ENCODE measurements at regions not wholly inside any gene's neighbourhood (a gene's known extent, or its start where the extent isn't known, plus 50 kb on each side); places are given as distances from the start of the nearest gene placed in this dataset.
"Not testable (repeated sequence)": the region's sequence is repeated elsewhere in the genome, so short reads cannot be mapped to it uniquely, and the experiment has no call there.

DNA sequence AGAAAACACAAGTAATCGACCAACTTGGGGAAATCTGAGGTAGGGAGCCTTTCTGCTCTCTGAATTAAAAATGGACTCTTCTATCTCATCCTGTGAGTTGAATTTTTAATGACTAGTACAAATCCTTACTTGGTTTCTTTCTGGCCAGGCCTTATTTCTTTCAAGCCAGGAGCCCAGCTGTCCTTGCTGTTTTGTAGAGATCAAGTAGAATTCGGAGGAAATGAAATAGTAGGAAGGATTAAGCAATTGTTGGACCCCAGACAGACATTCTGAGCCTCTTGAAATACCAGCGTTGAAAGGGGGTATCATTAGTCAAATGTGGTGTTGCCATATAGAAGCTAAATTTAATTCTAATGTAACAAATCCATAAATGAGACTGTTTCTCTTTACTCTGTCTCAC lies 53.7 kb upstream of the SMIM15 start:
- DNase-seq (ENCODE audit: low spot score) = peak; percentile 42

DNA sequence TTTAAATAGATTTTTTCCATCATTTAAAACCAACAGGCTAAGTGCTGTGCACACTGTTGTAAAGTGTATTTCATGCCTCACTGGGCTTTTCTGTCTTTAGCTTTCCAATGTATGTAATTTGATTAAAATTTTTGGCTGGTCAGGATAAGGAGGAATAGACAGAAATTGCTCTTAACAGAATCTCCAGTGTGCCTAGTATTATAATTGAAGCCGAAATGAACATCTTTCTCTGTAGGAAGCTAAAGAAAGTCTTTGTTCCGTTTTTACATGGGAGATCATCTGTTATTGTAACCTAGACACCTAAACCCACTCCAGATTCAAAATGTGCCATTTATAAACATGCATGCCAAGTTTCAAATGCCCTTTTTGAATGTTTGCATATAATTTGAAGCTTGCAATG lies 54.5 kb upstream of the SMIM15 start:
- DNase-seq (ENCODE audit: low spot score) = no peak

DNA sequence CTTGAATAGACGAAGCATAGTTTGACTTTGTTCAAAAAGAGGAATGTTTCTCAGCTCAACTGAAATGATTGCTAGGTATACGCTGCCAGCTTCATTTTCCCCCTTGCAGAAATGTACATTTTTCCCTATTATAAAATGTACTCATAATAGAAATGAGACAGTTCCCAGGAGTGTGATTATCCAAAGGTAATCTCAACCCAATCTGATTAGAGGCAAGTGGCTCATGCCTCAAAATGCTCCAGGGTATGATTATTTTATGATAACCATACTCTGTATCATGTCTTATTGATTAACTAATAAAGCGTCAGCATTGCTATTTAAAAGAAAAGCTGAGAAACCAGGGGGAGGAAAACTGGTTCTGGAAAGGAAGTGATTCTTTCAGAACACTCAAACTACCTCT lies 54.9 kb upstream of the SMIM15 start:
- DNase-seq (ENCODE audit: low spot score) = no peak

DNA sequence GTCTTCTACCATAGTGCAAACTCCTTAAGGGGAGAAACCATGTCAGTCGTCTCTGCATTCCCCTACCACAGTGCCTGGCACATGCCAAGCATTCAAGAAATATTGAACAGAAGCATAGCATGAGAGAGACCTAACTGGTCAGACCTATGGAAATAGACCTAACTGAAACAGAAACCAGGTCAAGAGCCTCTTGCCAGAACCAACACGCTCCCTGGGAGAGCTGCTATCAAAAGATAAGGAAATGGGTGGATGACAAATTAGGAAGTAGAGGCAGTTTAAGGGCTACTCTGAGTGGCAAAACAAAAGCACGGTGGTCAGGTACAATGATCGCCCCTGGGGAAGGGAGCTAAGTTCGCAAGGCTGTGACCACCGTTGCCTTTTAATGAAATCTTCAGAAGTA lies 66.0 kb upstream of the SMIM15 start:
- DNase-seq (ENCODE audit: low spot score) = no peak

DNA sequence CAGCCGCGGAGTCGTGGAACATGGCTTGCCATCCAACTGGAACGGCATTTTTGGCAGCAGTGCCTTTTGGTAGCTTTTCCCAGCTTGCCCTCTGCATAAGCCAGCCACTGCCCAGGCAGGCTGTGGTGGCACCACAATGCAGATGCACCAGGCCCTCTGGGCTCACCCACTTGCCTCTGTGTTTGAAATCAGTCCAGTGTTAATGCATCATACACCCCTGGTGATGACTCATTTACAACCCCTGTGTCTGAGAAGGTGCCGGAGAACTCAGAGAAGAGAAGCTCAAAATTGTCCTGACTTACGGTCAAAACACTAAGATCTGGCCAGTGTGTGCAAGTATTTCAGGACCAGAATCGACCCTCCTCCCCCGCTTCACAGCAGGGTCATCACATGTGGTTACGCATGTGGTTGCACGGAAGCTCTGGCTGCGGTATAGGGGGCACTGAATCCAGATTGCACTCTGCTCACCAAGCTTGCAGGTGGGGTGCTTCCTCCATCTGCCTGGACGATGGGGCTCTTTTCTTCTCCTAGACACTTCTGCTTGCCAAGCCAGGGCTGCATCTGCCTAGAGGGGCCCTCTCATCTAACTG lies 66.5 kb upstream of the SMIM15 start:
- DNase-seq (ENCODE audit: low spot score) = no peak

DNA sequence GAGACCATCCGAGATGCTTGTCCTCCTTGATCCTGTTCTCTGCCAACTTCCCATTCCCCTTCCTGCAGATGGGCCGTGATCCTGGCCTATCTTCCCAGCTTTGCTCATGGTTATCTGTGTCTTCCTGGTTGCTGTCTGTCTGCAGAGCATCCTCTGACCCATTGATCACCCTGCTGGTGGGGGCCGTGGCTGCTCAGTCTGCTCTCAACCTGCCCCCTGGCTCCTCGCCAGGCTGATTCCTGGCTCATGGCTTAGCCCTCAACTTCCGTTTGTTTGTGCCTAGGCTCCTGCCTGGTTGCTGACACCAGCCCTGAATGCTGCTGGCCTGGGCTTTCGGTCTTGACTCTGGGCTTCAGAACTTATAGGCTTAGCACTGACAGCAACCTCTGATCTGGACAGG lies 67.1 kb upstream of the SMIM15 start:
- no peak for DNase-seq (ENCODE audit: low spot score)

DNA sequence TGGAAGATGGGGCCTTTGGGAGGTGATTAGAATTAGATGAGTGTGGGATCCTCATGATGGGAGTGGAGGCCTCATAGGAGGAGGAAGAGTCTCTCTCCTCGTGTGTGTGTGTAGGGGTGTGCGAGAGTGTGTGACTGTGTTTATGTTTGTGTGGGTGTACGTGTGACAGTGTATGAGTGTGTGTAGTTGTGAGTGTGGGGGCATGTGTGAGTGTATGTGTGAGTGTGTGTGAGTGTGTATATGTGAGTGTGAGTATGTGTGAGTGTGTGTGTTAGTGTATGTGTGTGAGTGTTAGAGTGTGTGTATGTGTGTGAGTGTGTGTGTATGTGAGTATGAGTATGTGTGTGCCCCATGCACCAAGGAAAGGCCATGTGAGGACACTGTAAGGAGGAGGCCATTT lies 68.2 kb upstream of the SMIM15 start:
- DNase-seq (ENCODE audit: low spot score) = no peak

DNA sequence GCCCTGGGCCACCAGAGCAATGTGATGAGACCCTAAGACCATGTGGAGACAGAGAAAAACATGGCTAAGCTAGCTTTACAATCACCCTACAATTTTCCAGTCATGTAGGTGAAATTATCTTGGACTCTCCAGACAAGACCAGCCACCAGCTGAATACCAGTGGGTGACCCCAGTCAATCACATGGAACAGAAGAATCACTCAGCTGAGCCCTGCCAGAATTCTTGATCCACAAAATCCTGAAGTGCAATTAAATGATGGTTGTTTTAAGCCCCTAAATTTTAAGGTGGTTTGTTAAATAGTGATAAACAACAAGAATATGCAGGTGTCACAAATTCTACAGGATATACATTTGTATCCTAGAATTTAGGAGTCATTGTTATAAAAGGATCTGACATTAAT lies 69.5 kb upstream of the SMIM15 start:
- DNase-seq (ENCODE audit: low spot score) = no peak

DNA sequence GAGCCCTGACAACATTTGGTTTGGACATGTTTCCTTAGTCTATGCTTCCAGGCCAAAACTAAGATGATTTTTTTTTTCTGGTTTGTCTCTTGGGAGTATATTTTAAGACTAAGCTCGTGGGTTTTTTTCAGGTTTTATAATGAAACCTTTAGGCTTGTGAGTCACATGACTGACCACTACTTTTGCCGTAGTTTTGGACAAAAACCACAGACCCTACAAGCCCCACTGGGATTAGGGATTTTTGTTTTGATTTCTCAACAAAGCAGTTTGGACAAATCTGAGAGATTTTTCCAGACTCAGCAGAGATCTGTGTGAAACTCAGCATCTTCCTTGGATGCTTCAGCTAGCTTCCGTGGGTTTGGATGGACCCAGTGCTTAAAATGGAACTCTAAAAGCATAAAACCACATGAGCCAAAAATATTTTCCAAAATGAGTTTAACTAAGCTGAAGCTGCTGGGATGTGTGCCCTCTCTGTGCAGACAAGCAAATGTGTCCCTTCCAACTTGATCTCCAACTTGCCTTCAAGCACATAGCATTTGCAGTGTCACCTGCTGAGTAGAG lies 70.3 kb upstream of the SMIM15 start:
- no peak for DNase-seq (ENCODE audit: low spot score)

DNA sequence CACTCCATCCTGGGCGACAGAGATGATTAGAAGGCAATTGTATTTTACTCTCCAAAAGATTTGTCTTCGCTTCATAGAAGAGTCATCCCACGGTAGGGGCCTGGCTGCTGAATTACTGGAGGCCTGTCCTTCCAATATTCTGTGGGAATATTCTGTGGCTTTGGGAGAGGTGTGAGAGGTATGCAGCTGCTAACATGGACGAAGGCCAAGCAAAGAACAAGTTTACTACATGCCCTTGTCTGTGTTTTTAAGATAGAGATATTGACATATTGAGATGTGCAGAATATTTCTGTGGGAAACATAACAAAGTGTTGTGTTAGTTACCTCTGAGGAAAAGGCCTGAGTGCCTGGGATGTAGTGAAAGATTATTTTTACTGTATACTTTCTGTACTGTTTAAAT lies 71.8 kb upstream of the SMIM15 start:
- DNase-seq (ENCODE audit: low spot score) = no peak

DNA sequence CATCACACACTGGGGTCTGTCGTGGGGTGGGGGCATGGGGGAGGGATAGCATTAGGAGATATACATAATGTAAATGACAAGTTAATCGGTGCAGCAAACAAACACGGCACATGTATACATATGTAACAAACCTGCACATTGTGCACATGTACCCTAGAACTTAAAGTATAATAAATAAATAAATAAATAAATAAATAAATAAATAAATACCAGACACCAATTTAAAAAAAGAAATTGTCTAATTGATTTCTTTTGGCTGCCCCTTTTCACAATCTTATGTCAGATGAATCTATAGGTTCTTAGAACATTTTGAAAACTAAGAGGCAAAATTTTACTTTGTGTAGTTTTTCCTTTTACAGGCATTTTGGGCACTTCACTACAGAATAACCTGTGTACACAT lies 74.4 kb upstream of the SMIM15 start:
- not testable (repeated sequence) for DNase-seq (ENCODE audit: low spot score)

DNA sequence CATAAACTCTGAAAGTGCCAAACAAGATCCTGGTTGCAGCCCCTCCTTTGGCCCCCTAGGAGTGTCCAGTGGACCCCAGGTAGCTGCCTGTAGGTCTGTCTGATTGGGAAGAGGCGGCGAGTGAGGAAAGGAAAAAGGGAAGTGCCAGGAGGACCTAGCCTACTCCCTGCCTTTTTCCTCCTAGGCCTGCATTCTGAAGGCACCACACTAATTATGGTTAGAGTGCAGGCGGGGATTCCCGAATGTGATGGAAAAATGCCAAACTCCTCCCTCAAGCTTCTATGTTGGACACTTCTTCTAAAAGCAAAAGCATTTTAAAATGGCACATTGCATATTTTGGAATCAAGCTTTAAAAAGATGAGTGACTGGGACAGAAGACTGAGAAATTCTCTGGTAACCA lies 83.2 kb upstream of the SMIM15 start:
- DNase-seq (ENCODE audit: low spot score) = no peak

DNA sequence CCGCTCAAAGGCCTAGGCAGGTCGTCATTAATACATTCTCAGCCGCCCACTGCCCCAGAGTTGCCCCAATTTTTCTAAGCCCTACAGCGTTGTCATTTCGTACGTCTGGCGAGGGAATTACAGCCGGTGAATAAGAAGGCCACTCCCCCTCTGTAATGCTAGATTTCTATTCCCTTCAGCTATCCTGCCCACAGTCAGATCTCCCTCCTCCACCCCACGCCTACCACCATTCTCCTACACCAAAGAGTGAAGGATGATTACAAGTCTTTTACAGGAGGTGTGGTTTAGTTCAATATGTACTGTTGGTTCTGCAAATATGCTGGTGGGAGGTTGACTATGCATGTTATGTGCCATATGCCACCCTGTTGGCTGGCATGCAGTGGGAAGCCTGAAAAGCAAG lies 83.7 kb upstream of the SMIM15 start:
- no peak for DNase-seq (ENCODE audit: low spot score)

DNA sequence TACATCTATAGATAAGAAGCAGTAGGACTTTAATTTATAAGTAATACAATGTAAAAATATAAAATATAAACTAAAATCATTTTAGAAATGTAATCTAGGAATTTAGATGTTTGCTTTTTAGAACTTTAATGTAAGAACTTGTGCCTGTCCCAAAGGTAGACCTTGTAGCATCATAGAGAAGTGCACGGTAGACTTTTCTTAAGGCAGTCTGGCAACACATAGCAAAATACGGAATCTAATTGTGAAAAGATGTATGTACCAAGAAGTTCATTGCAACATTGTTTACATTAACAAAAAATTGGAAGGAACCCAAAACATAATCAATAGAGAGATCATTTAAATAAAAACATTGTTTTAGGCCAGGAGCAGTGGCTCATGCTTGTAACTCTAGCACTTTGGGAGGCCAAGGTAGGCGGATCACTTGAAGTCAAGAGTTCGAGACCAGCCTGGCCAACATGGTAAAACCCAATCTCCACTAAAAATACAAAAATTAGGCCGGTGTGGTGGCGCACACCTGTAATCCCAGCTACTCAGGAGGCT lies 84.6 kb upstream of the SMIM15 start:
- DNase-seq (ENCODE audit: low spot score) = no peak

DNA sequence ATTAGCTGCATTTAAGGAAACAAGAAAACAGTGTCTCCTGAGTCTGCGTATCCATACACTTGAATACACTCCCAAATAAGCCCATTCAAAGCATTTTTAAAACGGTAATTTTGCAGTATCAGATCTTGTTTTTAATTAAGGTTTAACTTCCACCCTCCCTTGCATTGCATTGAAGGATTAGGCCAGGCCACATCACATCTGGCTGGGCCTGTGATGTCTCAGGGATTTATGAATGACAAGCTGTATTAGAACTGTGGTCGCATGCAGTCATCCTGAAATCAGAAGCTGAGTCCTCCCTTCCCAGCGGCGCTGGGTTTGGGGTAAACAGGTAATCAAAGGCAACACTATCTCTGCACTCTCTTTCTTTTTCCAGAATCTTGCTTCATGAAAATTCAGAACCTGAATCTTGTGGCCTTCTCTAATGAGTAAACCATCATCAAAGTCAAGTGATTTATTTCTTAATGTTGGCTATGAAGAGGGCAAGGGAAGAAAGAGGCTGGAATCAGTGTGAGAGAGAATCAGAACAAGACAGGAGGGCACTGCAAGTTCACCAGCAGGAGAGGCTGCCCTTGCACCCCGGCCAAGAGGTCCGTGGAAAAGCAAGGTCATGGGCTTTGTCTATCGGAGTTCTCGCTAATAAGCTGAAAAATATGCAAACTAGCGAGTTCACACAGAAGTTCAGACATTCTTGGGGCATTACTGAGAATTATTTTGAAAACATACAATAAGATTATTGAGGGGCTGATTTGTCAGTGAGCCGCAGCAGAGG lies 80.0 kb upstream of the ZSWIM6 start:
- no peak for DNase-seq (ENCODE audit: low spot score)

DNA sequence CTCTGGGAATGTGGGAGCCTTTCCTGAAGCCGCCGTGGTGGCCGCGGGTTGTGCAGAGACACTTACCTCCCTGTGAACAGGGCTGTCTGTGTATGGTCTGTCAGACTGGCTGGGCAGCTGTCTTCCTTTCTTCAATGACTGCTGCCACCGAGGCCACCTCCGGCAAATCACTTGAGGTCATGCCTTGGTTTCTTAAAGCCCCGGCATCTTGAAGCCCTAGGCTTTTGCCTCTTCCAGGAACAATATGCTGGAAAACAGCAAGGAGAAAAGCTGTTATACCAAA lies 79.5 kb upstream of the ZSWIM6 start:
- no peak for DNase-seq (ENCODE audit: low spot score)

DNA sequence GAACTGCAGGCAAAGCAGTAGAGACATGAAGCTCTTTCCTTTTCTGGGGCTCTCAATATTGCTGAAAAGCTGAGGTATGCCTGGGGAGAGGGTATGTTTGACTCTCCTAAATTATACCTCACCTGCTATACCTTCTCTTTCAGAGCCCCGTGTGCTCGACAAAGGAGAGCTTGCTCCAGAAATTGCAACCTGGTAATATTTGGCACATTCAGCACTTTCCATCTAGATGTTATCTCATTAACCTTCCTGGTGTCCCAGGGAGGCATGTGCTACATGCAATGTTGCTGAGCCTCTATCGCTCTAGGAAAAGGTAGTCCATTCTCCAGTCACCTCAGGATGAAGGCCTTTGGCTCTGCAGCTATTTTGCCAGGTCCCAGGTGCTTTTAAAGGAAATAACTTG lies 78.5 kb upstream of the ZSWIM6 start:
- no peak for DNase-seq (ENCODE audit: low spot score)

DNA sequence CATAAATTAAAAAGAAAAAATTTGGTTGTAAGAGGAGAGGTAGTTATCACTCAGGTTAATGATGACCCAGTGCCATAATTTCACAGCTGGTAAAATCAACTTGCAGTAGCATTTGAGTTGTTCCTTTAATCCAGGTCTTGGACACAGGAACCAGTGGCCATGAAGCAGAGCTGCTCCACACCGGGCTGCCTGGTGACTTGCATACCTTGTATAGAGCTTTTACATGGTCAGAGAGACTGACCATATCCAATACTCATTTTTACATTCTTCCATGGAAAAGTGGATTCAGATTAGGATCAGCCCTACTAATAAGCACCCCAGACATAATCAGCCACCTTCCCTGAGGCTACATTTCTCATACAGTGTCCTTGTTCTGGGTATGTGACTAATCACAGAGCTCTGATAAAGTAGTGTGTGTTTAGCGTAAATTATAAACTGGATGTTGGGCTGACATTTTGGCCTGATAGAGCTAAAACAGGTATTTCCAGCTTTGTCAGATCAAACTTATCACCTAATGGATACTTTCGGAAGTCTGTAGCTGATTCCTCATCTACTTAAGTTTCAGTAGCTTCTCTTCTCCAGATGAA lies 77.0 kb upstream of the ZSWIM6 start:
- DNase-seq (ENCODE audit: low spot score) = no peak

DNA sequence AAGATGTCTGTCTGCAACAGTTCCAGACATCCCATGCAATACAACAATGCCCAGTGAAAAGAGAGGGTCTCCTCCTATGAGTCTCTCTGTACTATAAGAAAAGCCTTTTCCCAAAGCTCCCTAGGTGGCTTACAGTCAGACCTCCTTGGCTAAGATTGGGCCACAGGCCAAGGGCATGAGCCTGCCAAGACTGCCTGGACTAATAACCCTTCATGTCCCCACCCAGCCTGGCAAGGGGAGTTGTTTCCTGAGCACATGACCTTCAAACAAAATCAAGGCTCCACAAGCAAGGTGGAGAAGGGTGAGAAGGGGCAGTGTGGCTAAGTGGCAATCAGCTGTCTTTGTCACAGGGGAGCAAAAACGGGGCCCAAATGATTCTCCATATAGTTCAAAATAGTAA lies 75.6 kb upstream of the ZSWIM6 start:
- no peak for DNase-seq (ENCODE audit: low spot score)

DNA sequence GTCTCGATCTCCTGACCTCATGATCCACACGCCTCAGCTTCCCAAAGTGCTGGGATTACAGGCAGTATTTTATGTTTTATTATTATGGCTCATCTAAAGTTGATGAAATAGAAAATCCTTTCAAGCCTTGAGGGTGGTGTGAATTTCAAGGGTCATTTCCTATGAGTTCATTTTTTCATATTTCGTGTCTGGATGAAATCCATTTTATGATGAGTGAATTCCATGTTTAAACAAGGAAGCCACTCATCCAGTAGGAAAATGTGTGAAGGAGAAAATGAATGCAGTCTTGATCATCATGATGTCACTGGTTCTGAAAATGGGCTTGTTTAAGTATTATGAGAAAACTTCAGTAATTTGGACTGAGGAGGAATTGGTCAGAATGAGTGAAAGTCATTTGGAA lies 74.6 kb upstream of the ZSWIM6 start:
- no peak for DNase-seq (ENCODE audit: low spot score)

DNA sequence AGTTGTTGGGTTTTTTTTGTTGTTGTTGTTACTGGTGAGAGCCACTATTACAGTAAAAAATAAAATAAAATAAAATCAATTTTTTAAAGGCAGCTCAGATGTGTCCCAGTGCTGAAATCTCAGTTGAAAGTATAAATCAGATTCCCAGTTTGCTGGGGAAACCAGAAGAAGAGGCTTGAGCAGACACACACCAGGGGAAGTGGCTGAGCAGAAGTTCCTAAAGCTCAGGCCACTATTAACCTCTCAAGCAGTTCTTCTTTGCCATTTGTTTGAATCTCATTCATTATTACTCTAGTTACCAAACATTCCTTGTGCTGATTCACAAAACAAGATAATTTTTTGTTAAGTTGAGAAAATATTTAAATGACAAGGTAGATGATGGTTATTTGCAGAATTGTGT lies 70.9 kb upstream of the ZSWIM6 start:
- no peak for DNase-seq (ENCODE audit: low spot score)

DNA sequence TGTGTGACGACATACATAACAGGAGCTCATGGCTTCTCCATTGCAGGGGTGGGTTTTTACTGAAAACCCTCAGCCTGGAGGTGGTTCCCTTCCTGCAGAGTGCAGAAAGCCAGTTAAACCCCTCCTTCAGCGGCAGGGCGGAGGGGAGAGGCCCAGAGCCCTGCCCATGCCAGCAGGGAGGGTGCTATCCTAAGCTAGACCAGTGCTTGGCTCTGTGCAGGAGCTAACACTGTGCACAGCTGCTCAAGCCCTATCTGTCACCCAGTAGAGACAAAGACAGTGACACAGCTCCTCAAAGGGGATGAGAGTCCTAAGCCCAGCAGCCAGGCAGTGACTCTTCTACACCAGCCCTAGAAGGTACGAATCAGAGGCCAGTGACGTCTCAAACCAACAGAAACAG lies 70.0 kb upstream of the ZSWIM6 start:
- DNase-seq (ENCODE audit: low spot score) = no peak

DNA sequence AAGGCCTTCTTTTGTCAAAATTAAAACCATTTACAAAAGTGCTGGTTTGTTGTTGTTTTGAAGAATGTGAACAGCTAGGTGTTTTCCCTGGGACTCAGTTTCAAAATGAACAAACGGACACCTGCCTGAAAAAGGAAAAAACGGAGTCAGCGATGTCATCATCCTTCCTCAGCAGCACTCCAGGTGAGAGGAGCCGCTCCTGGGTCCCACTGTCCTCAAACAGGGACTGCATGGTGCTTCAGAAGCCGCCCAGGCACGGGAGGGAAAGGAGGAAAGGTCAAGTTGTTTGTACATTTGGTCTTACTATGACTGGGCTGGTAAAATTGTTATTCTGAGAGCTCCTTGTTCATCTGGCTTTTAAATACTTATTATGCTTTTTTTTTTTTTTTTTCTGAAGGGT lies 69.0 kb upstream of the ZSWIM6 start:
- no peak for DNase-seq (ENCODE audit: low spot score)
